ENCODE measurements at regions not wholly inside any gene's neighbourhood (a gene's known extent, or its start where the extent isn't known, plus 50 kb on each side); places are given as distances from the start of the nearest gene placed in this dataset.

DNA sequence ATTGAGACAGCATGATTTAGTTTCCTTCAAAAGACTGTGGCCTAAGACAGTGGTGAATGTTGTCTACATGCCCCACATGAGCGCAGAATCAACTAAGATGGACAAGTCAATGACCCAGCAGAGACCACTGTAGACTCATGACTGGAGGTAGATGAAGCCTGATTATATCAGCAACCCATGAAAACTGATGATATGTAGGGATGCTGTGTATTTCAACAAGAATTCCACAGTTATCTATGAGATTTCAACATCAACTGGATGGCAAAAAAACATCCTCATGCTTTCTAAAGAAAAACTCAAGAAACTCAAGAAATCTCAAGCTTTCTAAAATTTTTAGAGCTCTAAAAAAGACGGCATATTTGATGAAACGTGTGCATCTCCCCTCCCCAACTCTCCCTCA is 413.9 kb upstream of the LYPLAL1 start:
- Histone ChIP-seq H4K20me1 (ENCODE audit: insufficient read depth, low read length) (no peaks in the 10 kb centered on the region), H3K79me2 (ENCODE audit: insufficient read depth, low read length) (no peaks in the 10 kb centered on the region), H3K9ac (ENCODE audit: insufficient read depth, low read length, poor library complexity, severe bottlenecking) (no peak overlapping the region), H2AFZ (ENCODE audit: insufficient read depth, low read depth, low read length, poor library complexity, severe bottlenecking) (no peak overlapping the region), H3K4me3 (replicated peaks in 1 of 3; ENCODE audit: low read depth in 2 of 3, low read length in 3 of 3) (no peak overlapping the region), H3K4me2 (replicated peaks; ENCODE audit: extremely low read depth, low read length, poor library complexity, severe bottlenecking) (no peak overlapping the region), H3K9me3 (replicated peaks in 1 of 2; ENCODE audit: control insufficient read depth in 1 of 2, insufficient read depth in 1 of 2, low read length in 2 of 2) (peaks cover 3 to 4% of the 10 kb centered on the region in 2 donors), H3K4me1 (ENCODE audit: control insufficient read depth in 1 of 2, insufficient read depth in 2 of 2, low read length in 2 of 2) (no peaks in the 10 kb centered on the region), H3K27ac (ENCODE audit: low read depth in 1 of 2, low read length in 2 of 2) (no peak overlapping the region), H3K36me3 (replicated peaks in 1 of 2; ENCODE audit: control insufficient read depth in 1 of 2, insufficient read depth in 2 of 2, low read length in 2 of 2) (no peaks in the 10 kb centered on the region), H3K27me3 (ENCODE audit: control insufficient read depth in 2 of 2, insufficient read depth in 2 of 2, low read length in 2 of 2) (no peaks in the 10 kb centered on the region)
- Mint-ChIP-seq H3K27ac (no peak overlapping the region), H3K4me3 (no peak overlapping the region), H3K36me3 (no peaks in the 10 kb centered on the region), H3K4me1 (no peaks in the 10 kb centered on the region), H3K27me3 (ENCODE audit: low read depth in 3 of 3) (peaks cover 0 to 1% (median 1%) of the 10 kb centered on the region in 3 donors), H3K9me3 (peaks cover 0 to 9% (median under 1%) of the 10 kb centered on the region in 7 donors)
- no peak for DNase-seq
- TF ChIP-seq, protein P1, sequence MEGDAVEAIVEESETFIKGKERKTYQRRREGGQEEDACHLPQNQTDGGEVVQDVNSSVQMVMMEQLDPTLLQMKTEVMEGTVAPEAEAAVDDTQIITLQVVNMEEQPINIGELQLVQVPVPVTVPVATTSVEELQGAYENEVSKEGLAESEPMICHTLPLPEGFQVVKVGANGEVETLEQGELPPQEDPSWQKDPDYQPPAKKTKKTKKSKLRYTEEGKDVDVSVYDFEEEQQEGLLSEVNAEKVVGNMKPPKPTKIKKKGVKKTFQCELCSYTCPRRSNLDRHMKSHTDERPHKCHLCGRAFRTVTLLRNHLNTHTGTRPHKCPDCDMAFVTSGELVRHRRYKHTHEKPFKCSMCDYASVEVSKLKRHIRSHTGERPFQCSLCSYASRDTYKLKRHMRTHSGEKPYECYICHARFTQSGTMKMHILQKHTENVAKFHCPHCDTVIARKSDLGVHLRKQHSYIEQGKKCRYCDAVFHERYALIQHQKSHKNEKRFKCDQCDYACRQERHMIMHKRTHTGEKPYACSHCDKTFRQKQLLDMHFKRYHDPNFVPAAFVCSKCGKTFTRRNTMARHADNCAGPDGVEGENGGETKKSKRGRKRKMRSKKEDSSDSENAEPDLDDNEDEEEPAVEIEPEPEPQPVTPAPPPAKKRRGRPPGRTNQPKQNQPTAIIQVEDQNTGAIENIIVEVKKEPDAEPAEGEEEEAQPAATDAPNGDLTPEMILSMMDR (IDR thresholded peaks at IDR 0.05), result no peak
- intact Hi-C loops (cut with micrococcal nuclease), result no loop called here
- no CpG with 5 or more reads among the region's 3 CpGs for WGBS (ENCODE audit: insufficient coverage)

DNA sequence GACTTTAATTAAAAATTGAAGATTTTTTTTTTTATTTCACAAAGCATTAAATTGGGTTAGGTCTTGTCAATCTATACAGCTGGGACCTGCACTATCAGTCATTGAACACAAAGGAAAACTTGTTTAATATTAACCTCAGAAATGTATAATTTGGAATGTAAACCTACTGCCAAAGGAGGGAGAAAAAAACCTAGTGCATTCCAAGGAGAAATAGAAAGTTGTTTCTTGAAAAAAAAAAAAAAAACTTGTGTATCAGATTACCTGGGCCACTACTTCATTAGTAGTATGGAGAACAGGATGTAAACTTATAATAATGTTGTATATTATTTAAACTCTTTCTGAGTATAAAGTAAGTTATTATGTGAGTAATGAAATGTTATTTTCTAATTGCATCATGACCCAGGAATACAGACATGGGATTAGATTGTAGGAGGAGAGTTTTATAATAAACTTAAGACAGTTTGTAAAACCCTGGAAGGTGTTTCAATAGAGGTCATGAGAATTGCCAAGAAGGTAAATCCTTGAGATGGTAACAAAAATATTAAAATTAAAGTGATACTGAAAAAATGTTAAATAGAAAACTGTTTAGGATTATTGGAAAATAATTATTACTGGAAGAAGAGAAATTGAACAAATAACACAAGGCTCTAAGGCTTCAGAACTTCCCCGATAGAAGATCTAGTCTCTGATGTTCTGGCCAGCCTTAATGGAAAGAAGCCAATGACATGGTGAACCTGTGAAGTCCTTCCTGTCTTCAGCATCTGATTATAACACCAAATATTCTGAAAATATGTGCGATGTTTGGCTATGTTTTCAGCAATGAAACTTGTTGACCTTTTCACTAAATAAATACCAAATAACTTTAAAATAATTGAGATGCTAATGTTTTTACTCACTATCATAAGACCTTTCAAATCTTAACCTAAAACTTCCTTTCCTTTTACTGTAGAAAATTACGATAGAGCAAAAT is 412.8 kb upstream of the LYPLAL1 start:
- H3K36me3 Mint-ChIP-seq, result no peaks in the 10 kb centered on the region
- H3K27ac Mint-ChIP-seq, result no peak overlapping the region
- H3K4me3 Mint-ChIP-seq, result no peak overlapping the region
- Histone ChIP-seq H3K4me3 (replicated peaks in 1 of 3; ENCODE audit: low read depth in 2 of 3, low read length in 3 of 3) (no peak overlapping the region), H3K27me3 (ENCODE audit: control insufficient read depth in 2 of 2, insufficient read depth in 2 of 2, low read length in 2 of 2) (no peaks in the 10 kb centered on the region), H2AFZ (ENCODE audit: insufficient read depth, low read depth, low read length, poor library complexity, severe bottlenecking) (no peak overlapping the region), H3K27ac (ENCODE audit: low read depth in 1 of 2, low read length in 2 of 2) (no peak overlapping the region), H3K4me1 (ENCODE audit: control insufficient read depth in 1 of 2, insufficient read depth in 2 of 2, low read length in 2 of 2) (no peaks in the 10 kb centered on the region), H3K79me2 (ENCODE audit: insufficient read depth, low read length) (no peaks in the 10 kb centered on the region), H3K4me2 (replicated peaks; ENCODE audit: extremely low read depth, low read length, poor library complexity, severe bottlenecking) (no peak overlapping the region), H3K9ac (ENCODE audit: insufficient read depth, low read length, poor library complexity, severe bottlenecking) (no peak overlapping the region), H3K9me3 (replicated peaks in 1 of 2; ENCODE audit: control insufficient read depth in 1 of 2, insufficient read depth in 1 of 2, low read length in 2 of 2) (no peaks in the 10 kb centered on the region), H4K20me1 (ENCODE audit: insufficient read depth, low read length) (no peaks in the 10 kb centered on the region), H3K36me3 (replicated peaks in 1 of 2; ENCODE audit: control insufficient read depth in 1 of 2, insufficient read depth in 2 of 2, low read length in 2 of 2) (no peaks in the 10 kb centered on the region)
- intact Hi-C loops (cut with micrococcal nuclease), result no loop called here
- H3K27me3 Mint-ChIP-seq (ENCODE audit: low read depth in 3 of 3), result peaks cover 0 to 1% (median 1%) of the 10 kb centered on the region in 3 donors
- 100% methylated on average over 1 of the region's 3 CpGs for WGBS (ENCODE audit: insufficient coverage)
- DNase-seq, result no peak
- peaks cover 0 to 3% (median 0%) of the 10 kb centered on the region in 7 donors for H3K9me3 Mint-ChIP-seq
- H3K4me1 Mint-ChIP-seq, result no peaks in the 10 kb centered on the region
- TF ChIP-seq, protein P1 (IDR thresholded peaks at IDR 0.05), result no peak
